Medulla oblongata (tissue), 1 donor: ENCODE measurements at regions not wholly inside any gene's neighbourhood (a gene's known extent, or its start where the extent isn't known, plus 50 kb on each side); places are given as distances from the start of the nearest gene placed in this dataset.
A peak's percentile ranks its signal among the peaks of the same experiment; 100 is the strongest.

Experiments used
- DNase-seq: peaks from one replicate; pipeline ENCODE4 v3.0.0-alpha.2; 2015; ENCODE audit errors: extremely low spot score

GRCh38 chrX:23525531-23525930 lies 141.8 kb upstream of the PRDX4 start:
- no peak for DNase-seq

GRCh38 chrX:23540532-23540931 lies 126.8 kb upstream of the PRDX4 start:
- DNase-seq: no peak

- no peak for DNase-seq
Measured at GRCh38 chrX:23548164-23548563, 119.1 kb upstream of the PRDX4 start.

GRCh38 chrX:23552303-23552702 lies 115.0 kb upstream of the PRDX4 start:
- DNase-seq: no peak

- peak; percentile 27 for DNase-seq
Measured at GRCh38 chrX:23554304-23554703, 113.0 kb upstream of the PRDX4 start.

- DNase-seq: no peak
Measured at GRCh38 chrX:23557070-23557469, 110.2 kb upstream of the PRDX4 start.

GRCh38 chrX:23559975-23560374 lies 107.3 kb upstream of the PRDX4 start:
- DNase-seq: no peak

GRCh38 chrX:23570674-23571343 lies 96.5 kb upstream of the PRDX4 start:
- no peak for DNase-seq

GRCh38 chrX:23575281-23575680 lies 92.0 kb upstream of the PRDX4 start:
- DNase-seq: no peak

GRCh38 chrX:23578079-23578478 lies 89.2 kb upstream of the PRDX4 start:
- no peak for DNase-seq

GRCh38 chrX:23589496-23589895 lies 77.8 kb upstream of the PRDX4 start:
- no peak for DNase-seq

- DNase-seq: no peak
Measured at GRCh38 chrX:23592741-23593140, 74.6 kb upstream of the PRDX4 start.

- DNase-seq: no peak
Measured at GRCh38 chrX:23598575-23598974, 68.7 kb upstream of the PRDX4 start.

- no peak for DNase-seq
Measured at GRCh38 chrX:23603501-23603900, 63.8 kb upstream of the PRDX4 start.

- DNase-seq: no peak
Measured at GRCh38 chrX:23610495-23610894, 56.8 kb upstream of the PRDX4 start.

GRCh38 chrX:23612846-23613245 lies 54.4 kb upstream of the PRDX4 start:
- no peak for DNase-seq

GRCh38 chrX:23616361-23616760 lies 50.9 kb upstream of the PRDX4 start:
- peak; percentile 2 for DNase-seq
